H9 (cell line): ENCODE measurements at regions not wholly inside any gene's neighbourhood (a gene's known extent, or its start where the extent isn't known, plus 50 kb on each side); places are given as distances from the start of the nearest gene placed in this dataset.

Experiments
- DNase-seq: peaks from one replicate; pipeline ENCODE4 v3.0.0-alpha.2; 2017
- H2AFZ ChIP-seq: one replicate; pipeline ENCODE4 v1.6.1; 2013; ENCODE audit warnings: mild to moderate bottlenecking, low read length, control low read depth, moderate library complexity
- H2AK5ac ChIP-seq: 2 replicates; pipeline ENCODE4 v1.6.1; 2013; ENCODE audit warnings: low read length, control low read depth, mixed read lengths; ENCODE audit not compliant: insufficient read length
- H2BK120ac ChIP-seq: one replicate; pipeline ENCODE4 v1.6.1; 2013; ENCODE audit warnings: low read depth, mild to moderate bottlenecking, low read length, control low read depth, inconsistent platforms; ENCODE audit not compliant: poor library complexity, severe bottlenecking
- H2BK12ac ChIP-seq: 2 replicates; pipeline ENCODE4 v1.6.1; 2013; ENCODE audit warnings: low read length, control low read depth, mixed read lengths, low read depth; ENCODE audit not compliant: insufficient read length
- H2BK15ac ChIP-seq: 2 replicates; pipeline ENCODE4 v1.6.1; 2013; ENCODE audit warnings: low read depth, low read length, control low read depth
- H2BK20ac ChIP-seq: one replicate; pipeline ENCODE4 v1.6.1; 2013; ENCODE audit warnings: low read depth, mild to moderate bottlenecking, low read length, control low read depth, inconsistent platforms; ENCODE audit not compliant: poor library complexity, severe bottlenecking
- H2BK5ac ChIP-seq: 2 replicates; pipeline ENCODE4 v1.6.1; 2013; ENCODE audit warnings: low read length, control low read depth, mixed read lengths; ENCODE audit not compliant: insufficient read length
- H3K14ac ChIP-seq: 2 replicates; pipeline ENCODE4 v1.6.1; 2013; ENCODE audit warnings: low read length, control low read depth; ENCODE audit not compliant: insufficient read depth
- H3K18ac ChIP-seq: 2 replicates; pipeline ENCODE4 v1.6.1; 2013; ENCODE audit warnings: low read depth, mild to moderate bottlenecking, mixed read lengths, low read length, control low read depth; ENCODE audit not compliant: insufficient read length
- H3K23ac ChIP-seq: 2 replicates; pipeline ENCODE4 v1.6.1; 2013; ENCODE audit warnings: low read length, control low read depth, mixed read lengths, low read depth; ENCODE audit not compliant: insufficient read length
- H3K23me2 ChIP-seq: 2 replicates; pipeline ENCODE4 v1.6.1; 2013; ENCODE audit warnings: low read depth, mild to moderate bottlenecking, mixed read lengths, low read length, control low read depth; ENCODE audit not compliant: insufficient read length, poor library complexity, severe bottlenecking
- H3K27ac ChIP-seq: 2 replicates; pipeline ENCODE4 v1.5.1; 2013; ENCODE audit warnings: low read length, control low read depth, mixed read lengths, low read depth; ENCODE audit not compliant: insufficient read length
- H3K27me3 ChIP-seq: 2 replicates; pipeline ENCODE4 v1.6.1; 2013; ENCODE audit warnings: low read length, control low read depth, inconsistent platforms; ENCODE audit not compliant: insufficient read depth
- H3K4ac ChIP-seq: 2 replicates; pipeline ENCODE4 v1.6.1; 2013; ENCODE audit warnings: low read depth, mild to moderate bottlenecking, control low read depth, inconsistent platforms, low read length, moderate library complexity
- H3K4me1 ChIP-seq: 2 replicates; pipeline ENCODE4 v1.6.1; 2013; ENCODE audit warnings: low read length, control low read depth, inconsistent platforms; ENCODE audit not compliant: insufficient read depth
- H3K4me2 ChIP-seq: 2 replicates; pipeline ENCODE4 v1.6.1; 2013; ENCODE audit warnings: low read length, control low read depth, mixed read lengths; ENCODE audit not compliant: insufficient read length, insufficient read depth
- H3K56ac ChIP-seq: 2 replicates; pipeline ENCODE4 v1.6.1; 2013; ENCODE audit warnings: low read depth, mild to moderate bottlenecking, mixed read lengths, low read length, control low read depth; ENCODE audit not compliant: insufficient read length
- H3K79me1 ChIP-seq: 2 replicates; pipeline ENCODE4 v1.6.1; 2013; ENCODE audit warnings: low read depth, mild to moderate bottlenecking, moderate library complexity, low read length, control low read depth, inconsistent platforms; ENCODE audit not compliant: insufficient read depth, poor library complexity, severe bottlenecking
- H3K79me2 ChIP-seq: 2 replicates; pipeline ENCODE4 v1.6.1; 2013; ENCODE audit warnings: low read length, control low read depth, inconsistent platforms; ENCODE audit not compliant: insufficient read depth
- H3K9ac ChIP-seq: 2 replicates; pipeline ENCODE4 v1.6.1; 2013; ENCODE audit warnings: low read length, control low read depth, mixed read lengths; ENCODE audit not compliant: insufficient read length; ENCODE audit errors: extremely low read depth
- H3K9me3 ChIP-seq: one replicate; pipeline ENCODE4 v1.6.1; 2013; ENCODE audit warnings: low read depth, low read length, inconsistent platforms; ENCODE audit not compliant: control insufficient read depth
- H3T11ph ChIP-seq: one replicate; pipeline ENCODE4 v1.6.1; 2013; ENCODE audit warnings: mild to moderate bottlenecking, low read length, control low read depth, inconsistent platforms
- H4K20me1 ChIP-seq: one replicate; pipeline ENCODE4 v1.6.1; 2013; ENCODE audit not compliant: control insufficient read depth, insufficient read length, insufficient read depth
- H4K5ac ChIP-seq: 2 replicates; pipeline ENCODE4 v1.6.1; 2013; ENCODE audit warnings: low read depth, mild to moderate bottlenecking, mixed read lengths, low read length, control low read depth; ENCODE audit not compliant: insufficient read length
- H4K8ac ChIP-seq: replicated peaks from 2 replicates; pipeline ENCODE4 v1.6.1; 2013; ENCODE audit warnings: low read length, control low read depth, mixed read lengths, low read depth; ENCODE audit not compliant: insufficient read length
- H4K91ac ChIP-seq: 2 replicates; pipeline ENCODE4 v1.6.1; 2013; ENCODE audit warnings: low read depth, mild to moderate bottlenecking, moderate library complexity, mixed read lengths, low read length, control low read depth; ENCODE audit not compliant: insufficient read length
- H3K27ac Mint-ChIP-seq, 3 experiments: 2 replicates in 2 of 3; 3 replicates in 1 of 3; pipeline ENCODE4 v1.8.0; 2020 to 2021; ENCODE audit warnings: mixed read lengths in 3 of 3, mild to moderate bottlenecking in 1 of 3, moderate library complexity in 1 of 3
- H3K27me3 Mint-ChIP-seq: 2 replicates; pipeline ENCODE4 v1.8.0; 2021; ENCODE audit warnings: low read depth, mild to moderate bottlenecking, moderate library complexity, mixed read lengths
- H3K36me3 Mint-ChIP-seq, 3 experiments: 2 replicates in 2 of 3; 3 replicates in 1 of 3; pipeline ENCODE4 v1.8.0; 2020 to 2021; ENCODE audit warnings: low read depth in 3 of 3, mixed read lengths in 3 of 3; ENCODE audit not compliant: insufficient read depth in 1 of 3
- H3K4me1 Mint-ChIP-seq, 2 experiments: 2 replicates each; pipeline ENCODE4 v1.8.0; 2020; ENCODE audit warnings: mixed read lengths in 2 of 2
- H3K4me3 Mint-ChIP-seq, 2 experiments: 2 replicates in 1 of 2; 3 replicates in 1 of 2; pipeline ENCODE4 v1.8.0; 2020 to 2021; ENCODE audit warnings: mild to moderate bottlenecking in 2 of 2, mixed read lengths in 2 of 2, moderate library complexity in 1 of 2
- H3K9me3 Mint-ChIP-seq, 2 experiments: 2 replicates in 1 of 2; 3 replicates in 1 of 2; pipeline ENCODE4 v1.8.0; 2020; ENCODE audit warnings: mild to moderate bottlenecking in 2 of 2, mixed read lengths in 2 of 2, moderate library complexity in 1 of 2
- CTCF ChIP-seq: fragments of 200-600 bp; sonication (generic); conservative IDR thresholded peaks from 3 replicates; pipeline ENCODE4 v1.8.0; 2021; ENCODE audit warnings: antibody characterized with exemption, mild to moderate bottlenecking
- WGBS: extraction: QIAGEN DNeasy Blood & Tissue Kit; methylation state at CpG from one replicate; pipeline ENCODE4 v1.1.7; 2013; ENCODE audit warnings: missing lambda C conversion rate, low lambda C conversion rate, mixed read lengths; ENCODE audit not compliant: insufficient read length; ENCODE audit errors: extremely low coverage; 5-methylcytosine and 5-hydroxymethylcytosine counted together

GRCh38 chr16:59146140-59146539 is 412.0 kb upstream of the GOT2 start:
- Histone ChIP-seq H3K4ac (no peak overlapping the region), H2AK5ac (no peak overlapping the region), H4K8ac (no peak overlapping the region), H2BK120ac (no peak overlapping the region), H2BK5ac (no peak overlapping the region), H3K56ac (no peak overlapping the region), H2BK15ac (no peak overlapping the region), H3K18ac (no peak overlapping the region), H4K20me1 (no peaks in the 10 kb centered on the region), H3K23me2 (no peaks in the 10 kb centered on the region), H3K79me1 (no peaks in the 10 kb centered on the region), H3K23ac (no peak overlapping the region), H3K4me2 (no peak overlapping the region), H3K14ac (no peak overlapping the region), H3K4me1 (no peaks in the 10 kb centered on the region), H2BK12ac (no peak overlapping the region), H2AFZ (no peak overlapping the region), H2BK20ac (no peak overlapping the region), H4K5ac (no peak overlapping the region), H3K27ac (no peak overlapping the region), H4K91ac (no peak overlapping the region), H3K9ac (no peak overlapping the region), H3K79me2 (no peaks in the 10 kb centered on the region), H3T11ph (no peak overlapping the region), H3K27me3 (no peaks in the 10 kb centered on the region), H3K9me3 (no peaks in the 10 kb centered on the region)
- no peaks in the 10 kb centered on the region for H3K27me3 Mint-ChIP-seq
- no peak overlapping the region for H3K27ac Mint-ChIP-seq
- H3K36me3 Mint-ChIP-seq = no peaks in the 10 kb centered on the region
- no peaks in the 10 kb centered on the region for H3K4me1 Mint-ChIP-seq
- no peak for TF ChIP-seq CTCF
- H3K9me3 Mint-ChIP-seq = no peaks in the 10 kb centered on the region; a peak in 1 of 5 replicates
- no CpG with 5 or more reads among the region's 3 CpGs for WGBS
- H3K4me3 Mint-ChIP-seq = no peak overlapping the region
- no peak for DNase-seq
